Parathyroid adenoma (tissue), 2 donors: ENCODE measurements at regions not wholly inside any gene's neighbourhood (a gene's known extent, or its start where the extent isn't known, plus 50 kb on each side); places are given as distances from the start of the nearest gene placed in this dataset.

ENCODE experiments used
- H2AFZ ChIP-seq: fragments of 300-600 bp; sonication (generic); one replicate; pipeline ENCODE4 v1.7.0; 2017; ENCODE audit warnings: antibody characterized with exemption, mild to moderate bottlenecking
- H3K27ac ChIP-seq: fragments of 300-600 bp; sonication (generic); one replicate; pipeline ENCODE4 v1.7.0; 2017
- H3K27me3 ChIP-seq: fragments of 300-600 bp; sonication (generic); one replicate; pipeline ENCODE4 v1.7.0; 2017; ENCODE audit warnings: low read length; ENCODE audit not compliant: control insufficient read depth, insufficient read depth
- H3K36me3 ChIP-seq: fragments of 300-600 bp; sonication (generic); one replicate; pipeline ENCODE4 v1.7.0; 2017; ENCODE audit warnings: low read length; ENCODE audit not compliant: control insufficient read depth, insufficient read depth
- H3K4me1 ChIP-seq: fragments of 300-600 bp; sonication (generic); one replicate; pipeline ENCODE4 v1.7.0; 2017; ENCODE audit warnings: control low read depth
- H3K4me2 ChIP-seq: fragments of 300-600 bp; sonication (generic); one replicate; pipeline ENCODE4 v1.7.0; 2017; ENCODE audit warnings: low read length
- H3K4me3 ChIP-seq: fragments of 300-600 bp; sonication (generic); one replicate; pipeline ENCODE4 v1.7.0; 2017; ENCODE audit warnings: low read depth, low read length
- H3K79me2 ChIP-seq: fragments of 300-600 bp; sonication (generic); one replicate; pipeline ENCODE4 v1.7.0; 2017; ENCODE audit warnings: control low read depth
- H3K9ac ChIP-seq: fragments of 300-600 bp; sonication (generic); one replicate; pipeline ENCODE4 v1.7.0; 2017; ENCODE audit warnings: mild to moderate bottlenecking
- H3K9me3 ChIP-seq: fragments of 300-600 bp; sonication (generic); one replicate; pipeline ENCODE4 v1.7.0; 2017; ENCODE audit warnings: low read length; ENCODE audit not compliant: control insufficient read depth
- CTCF ChIP-seq: fragments of 300-600 bp; sonication (generic); IDR thresholded peaks from one replicate; pipeline ENCODE4 v1.7.0; 2017; ENCODE audit warnings: antibody characterized with exemption, mild to moderate bottlenecking
- donor health status: primary hyperparathyroidism.

GRCh38 chr1:112140743-112141142 is 151.3 kb upstream of the KCND3 start:
- Histone ChIP-seq H3K27ac (no peak overlapping the region), H3K9ac (no peak overlapping the region), H3K4me3 (no peak overlapping the region), H3K4me1 (no peaks in the 10 kb centered on the region), H3K36me3 (no peaks in the 10 kb centered on the region), H3K79me2 (no peaks in the 10 kb centered on the region), H3K9me3 (no peaks in the 10 kb centered on the region), H2AFZ (no peak overlapping the region), H3K27me3 (no peaks in the 10 kb centered on the region), H3K4me2 (no peak overlapping the region)
- no peak for TF ChIP-seq CTCF

GRCh38 chr1:112141301-112141700 is 151.8 kb upstream of the KCND3 start:
- Histone ChIP-seq H3K79me2 (no peaks in the 10 kb centered on the region), H3K9ac (no peak overlapping the region), H3K4me1 (no peaks in the 10 kb centered on the region), H3K36me3 (no peaks in the 10 kb centered on the region), H3K27me3 (no peaks in the 10 kb centered on the region), H2AFZ (no peak overlapping the region), H3K4me3 (no peak overlapping the region), H3K27ac (no peak overlapping the region), H3K9me3 (no peaks in the 10 kb centered on the region), H3K4me2 (no peak overlapping the region)
- TF ChIP-seq CTCF = no peak

- TF ChIP-seq CTCF = no peak
- Histone ChIP-seq H3K4me2 (no peak overlapping the region), H3K36me3 (no peaks in the 10 kb centered on the region), H2AFZ (no peak overlapping the region), H3K79me2 (no peaks in the 10 kb centered on the region), H3K27me3 (no peaks in the 10 kb centered on the region), H3K9ac (no peak overlapping the region), H3K4me3 (no peak overlapping the region), H3K27ac (no peak overlapping the region), H3K9me3 (no peaks in the 10 kb centered on the region), H3K4me1 (no peaks in the 10 kb centered on the region)
These were observed 152.5 kb upstream of the KCND3 start for GRCh38 chr1:112141923-112142322.

GRCh38 chr1:112143871-112144441 is 154.5 kb upstream of the KCND3 start:
- no peaks in the 10 kb centered on the region for H3K79me2 ChIP-seq
- no peak overlapping the region for H2AFZ ChIP-seq
- no peak overlapping the region for H3K4me2 ChIP-seq
- H3K27me3 ChIP-seq = no peaks in the 10 kb centered on the region
- H3K36me3 ChIP-seq = no peaks in the 10 kb centered on the region
- TF ChIP-seq CTCF = no peak
- no peaks in the 10 kb centered on the region for H3K9me3 ChIP-seq
- H3K27ac ChIP-seq = no peak overlapping the region
- no peak overlapping the region for H3K4me3 ChIP-seq
- no peak overlapping the region for H3K9ac ChIP-seq
- H3K4me1 ChIP-seq = no peaks in the 10 kb centered on the region

- Histone ChIP-seq H3K4me2 (no peak overlapping the region), H2AFZ (no peak overlapping the region), H3K36me3 (no peaks in the 10 kb centered on the region), H3K79me2 (no peaks in the 10 kb centered on the region), H3K4me1 (no peaks in the 10 kb centered on the region), H3K27ac (no peak overlapping the region), H3K4me3 (no peak overlapping the region), H3K27me3 (no peaks in the 10 kb centered on the region), H3K9ac (no peak overlapping the region), H3K9me3 (no peaks in the 10 kb centered on the region)
- no peak for TF ChIP-seq CTCF
These were observed 155.4 kb upstream of the KCND3 start for GRCh38 chr1:112144733-112145426.
